Hepatocyte (in vitro differentiated cells): ENCODE measurements at regions not wholly inside any gene's neighbourhood (a gene's known extent, or its start where the extent isn't known, plus 50 kb on each side); places are given as distances from the start of the nearest gene placed in this dataset.

Experiments used
- DNase-seq: peaks from one replicate; pipeline ENCODE4 v3.0.0-alpha.2; 2016; ENCODE audit warnings: low spot score
- H2AFZ ChIP-seq: fragments of 200-600 bp; sonication (generic); 2 replicates; pipeline ENCODE4 v1.6.0; 2016; ENCODE audit warnings: antibody characterized with exemption, mild to moderate bottlenecking
- H3K27ac ChIP-seq: fragments of 200-600 bp; sonication (generic); 2 replicates; pipeline ENCODE4 v1.5.1; 2016; ENCODE audit warnings: mild to moderate bottlenecking
- H3K27me3 ChIP-seq: fragments of 200-600 bp; sonication (generic); 2 replicates; pipeline ENCODE4 v1.6.1; 2016
- H3K36me3 ChIP-seq: fragments of 200-600 bp; sonication (generic); replicated peaks from 2 replicates; pipeline ENCODE4 v1.5.1; 2016; ENCODE audit warnings: low read depth; ENCODE audit not compliant: insufficient read depth
- H3K4me1 ChIP-seq: fragments of 200-600 bp; sonication (generic); 2 replicates; pipeline ENCODE4 v1.5.1; 2016; ENCODE audit warnings: mild to moderate bottlenecking, moderate library complexity; ENCODE audit not compliant: insufficient read depth
- H3K4me2 ChIP-seq: fragments of 200-600 bp; sonication (generic); 2 replicates; pipeline ENCODE4 v1.6.0; 2016
- H3K4me3 ChIP-seq: fragments of 200-600 bp; sonication (generic); 2 replicates; pipeline ENCODE4 v1.5.1; 2016; ENCODE audit warnings: mild to moderate bottlenecking
- H3K79me2 ChIP-seq: fragments of 200-600 bp; sonication (generic); 2 replicates; pipeline ENCODE4 v1.6.0; 2017; ENCODE audit warnings: mild to moderate bottlenecking
- H3K9me2 ChIP-seq: fragments of 200-600 bp; sonication (generic); replicated peaks from 2 replicates; pipeline ENCODE4 v1.6.0; 2017; ENCODE audit warnings: mild to moderate bottlenecking; ENCODE audit not compliant: insufficient read depth
- H3K9me3 ChIP-seq: fragments of 200-600 bp; sonication (generic); 2 replicates; pipeline ENCODE4 v1.5.1; 2016; ENCODE audit warnings: low read depth, mild to moderate bottlenecking
- H4K20me1 ChIP-seq: fragments of 200-600 bp; sonication (generic); 2 replicates; pipeline ENCODE4 v1.6.0; 2016; ENCODE audit warnings: mild to moderate bottlenecking; ENCODE audit not compliant: insufficient read depth, poor library complexity, severe bottlenecking
- CTCF ChIP-seq: fragments of 200-600 bp; sonication (generic); IDR thresholded peaks from 2 replicates; pipeline ENCODE4 v1.5.1; 2016; ENCODE audit warnings: antibody characterized with exemption, mild to moderate bottlenecking; ENCODE audit not compliant: poor library complexity
- EZH2 ChIP-seq: fragments of 200-600 bp; sonication (generic); IDR thresholded peaks from 2 replicates; pipeline ENCODE4 v1.6.1; 2016; ENCODE audit warnings: antibody characterized with exemption, mild to moderate bottlenecking, borderline replicate concordance
- EZH2phosphoT487 ChIP-seq: fragments of 200-600 bp; sonication (generic); IDR thresholded peaks from one replicate; pipeline ENCODE4 v1.6.1; 2018; ENCODE audit warnings: antibody characterized with exemption, mild to moderate bottlenecking, low read depth, moderate library complexity; ENCODE audit not compliant: unreplicated experiment, severe bottlenecking
- WGBS: methylation state at CpG from one replicate; pipeline ENCODE4 v1.1.6; 2016; ENCODE audit warnings: low lambda C conversion rate; ENCODE audit errors: missing lambda C conversion rate; 5-methylcytosine and 5-hydroxymethylcytosine counted together

GRCh38 chr13:78777396-78777795 lies 118.4 kb upstream of the OBI1 start:
- Histone ChIP-seq H4K20me1 (no peaks in the 10 kb centered on the region), H3K4me3 (no peak overlapping the region), H3K4me1 (no peaks in the 10 kb centered on the region), H3K36me3 (no peaks in the 10 kb centered on the region), H3K27me3 (peaks cover 30% of the 10 kb centered on the region), H3K79me2 (no peaks in the 10 kb centered on the region), H3K9me2 (no peaks in the 10 kb centered on the region), H2AFZ (no peak overlapping the region), H3K9me3 (no peaks in the 10 kb centered on the region), H3K27ac (no peak overlapping the region), H3K4me2 (peak overlapping the region; percentile 34)
- DNase-seq, result no peak
- no peak for TF ChIP-seq CTCF
- TF ChIP-seq EZH2, result no peak
- no peak for TF ChIP-seq EZH2phosphoT487
- 46% methylated on average over 4 of the region's 4 CpGs for WGBS

GRCh38 chr13:78772933-78773332 lies 114.0 kb upstream of the OBI1 start:
- H3K4me3 ChIP-seq, result no peak overlapping the region
- no peak overlapping the region for H2AFZ ChIP-seq
- peaks cover 31% of the 10 kb centered on the region for H3K27me3 ChIP-seq
- H4K20me1 ChIP-seq, result no peaks in the 10 kb centered on the region
- H3K36me3 ChIP-seq, result no peaks in the 10 kb centered on the region
- no peak overlapping the region for H3K27ac ChIP-seq
- no peak overlapping the region for H3K4me2 ChIP-seq
- no peaks in the 10 kb centered on the region for H3K9me3 ChIP-seq
- H3K79me2 ChIP-seq, result no peaks in the 10 kb centered on the region
- DNase-seq, result no peak
- TF ChIP-seq EZH2phosphoT487 (no peak), EZH2 (no peak), CTCF (no peak)
- no peaks in the 10 kb centered on the region for H3K4me1 ChIP-seq
- no peaks in the 10 kb centered on the region for H3K9me2 ChIP-seq

- no peak for DNase-seq
- Histone ChIP-seq H3K4me1 (no peaks in the 10 kb centered on the region), H3K4me2 (no peak overlapping the region), H4K20me1 (no peaks in the 10 kb centered on the region), H3K27ac (no peak overlapping the region), H3K36me3 (no peaks in the 10 kb centered on the region), H3K9me3 (no peaks in the 10 kb centered on the region), H3K9me2 (no peaks in the 10 kb centered on the region), H3K79me2 (no peaks in the 10 kb centered on the region), H2AFZ (no peak overlapping the region), H3K4me3 (no peak overlapping the region), H3K27me3 (peaks cover 11% of the 10 kb centered on the region)
- TF ChIP-seq EZH2 (no peak), EZH2phosphoT487 (no peak), CTCF (no peak)
- 88% methylated on average over 1 of the region's 1 CpG for WGBS
These were observed 111.6 kb upstream of the OBI1 start for GRCh38 chr13:78770601-78771000.

- no peaks in the 10 kb centered on the region for H3K36me3 ChIP-seq
- no peak for DNase-seq
- no peaks in the 10 kb centered on the region for H3K9me3 ChIP-seq
- H3K4me3 ChIP-seq, result no peak overlapping the region
- H3K4me2 ChIP-seq, result no peak overlapping the region
- H3K9me2 ChIP-seq, result no peaks in the 10 kb centered on the region
- no peaks in the 10 kb centered on the region for H3K79me2 ChIP-seq
- peaks cover 4% of the 10 kb centered on the region for H3K27me3 ChIP-seq
- H3K27ac ChIP-seq, result no peak overlapping the region
- H3K4me1 ChIP-seq, result no peaks in the 10 kb centered on the region
- 100% methylated on average over 1 of the region's 1 CpG for WGBS
- H4K20me1 ChIP-seq, result no peaks in the 10 kb centered on the region
- no peak for TF ChIP-seq CTCF
- no peak for TF ChIP-seq EZH2phosphoT487
- TF ChIP-seq EZH2, result no peak
- no peak overlapping the region for H2AFZ ChIP-seq
These were observed 110.0 kb upstream of the OBI1 start for GRCh38 chr13:78768950-78769349.
